Mesendoderm (in vitro differentiated cells): ENCODE measurements at regions not wholly inside any gene's neighbourhood (a gene's known extent, or its start where the extent isn't known, plus 50 kb on each side); places are given as distances from the start of the nearest gene placed in this dataset.
A peak's percentile ranks its signal among the peaks of the same experiment; 100 is the strongest.

Experiments
- DNase-seq: peaks from one replicate; pipeline ENCODE4 v3.0.0; 2013
- H2AK5ac ChIP-seq: 2 replicates; pipeline ENCODE4 v1.6.1; 2013; ENCODE audit warnings: low read length, inconsistent platforms
- H2BK120ac ChIP-seq: 2 replicates; pipeline ENCODE4 v1.6.1; 2013; ENCODE audit warnings: low read depth, mild to moderate bottlenecking, low read length, moderate library complexity, mixed read lengths
- H2BK15ac ChIP-seq: replicated peaks from 2 replicates; pipeline ENCODE4 v1.6.1; 2013; ENCODE audit warnings: low read depth, mild to moderate bottlenecking, moderate library complexity
- H2BK5ac ChIP-seq: 2 replicates; pipeline ENCODE4 v1.6.1; 2013; ENCODE audit warnings: low read length, inconsistent platforms
- H3K18ac ChIP-seq: 2 replicates; pipeline ENCODE4 v1.6.1; 2013; ENCODE audit warnings: mild to moderate bottlenecking, low read length, mixed read lengths
- H3K23ac ChIP-seq: one replicate; pipeline ENCODE4 v1.6.1; 2013; ENCODE audit warnings: low read length
- H3K27ac ChIP-seq: 2 replicates; pipeline ENCODE4 v1.5.1; 2013; ENCODE audit warnings: low read depth, mild to moderate bottlenecking, inconsistent platforms, low read length, moderate library complexity
- H3K27me3 ChIP-seq: 2 replicates; pipeline ENCODE4 v1.6.1; 2013; ENCODE audit warnings: low read length, control low read depth, mild to moderate bottlenecking, inconsistent platforms; ENCODE audit not compliant: insufficient read depth, poor library complexity
- H3K36me3 ChIP-seq: 2 replicates; pipeline ENCODE4 v1.6.1; 2013; ENCODE audit warnings: low read length, inconsistent platforms; ENCODE audit not compliant: control insufficient read depth, insufficient read depth
- H3K4ac ChIP-seq: one replicate; pipeline ENCODE4 v1.6.1; 2013; ENCODE audit warnings: low read depth, mild to moderate bottlenecking, low read length, moderate library complexity
- H3K4me1 ChIP-seq: 2 replicates; pipeline ENCODE4 v1.6.1; 2013; ENCODE audit warnings: low read depth, low read length, inconsistent platforms; ENCODE audit not compliant: control insufficient read depth
- H3K4me2 ChIP-seq: 2 replicates; pipeline ENCODE4 v1.6.1; 2013; ENCODE audit warnings: low read length
- H3K4me3 ChIP-seq: 2 replicates; pipeline ENCODE4 v1.5.1; 2013; ENCODE audit warnings: mild to moderate bottlenecking, low read length
- H3K56ac ChIP-seq: one replicate; pipeline ENCODE4 v1.6.1; 2013; ENCODE audit warnings: low read length
- H3K79me1 ChIP-seq: 2 replicates; pipeline ENCODE4 v1.6.1; 2013; ENCODE audit warnings: low read length, inconsistent platforms
- H3K79me2 ChIP-seq: 2 replicates; pipeline ENCODE4 v1.6.1; 2013; ENCODE audit warnings: mild to moderate bottlenecking, low read length; ENCODE audit not compliant: control insufficient read depth, insufficient read depth
- H3K9ac ChIP-seq: 2 replicates; pipeline ENCODE4 v1.6.1; 2013; ENCODE audit warnings: low read length, inconsistent platforms
- H4K5ac ChIP-seq: one replicate; pipeline ENCODE4 v1.6.1; 2013; ENCODE audit warnings: low read length
- H4K8ac ChIP-seq: one replicate; pipeline ENCODE4 v1.6.1; 2013; ENCODE audit warnings: low read depth, mild to moderate bottlenecking, control low read depth, low read length, moderate library complexity
- WGBS: extraction: QIAGEN DNeasy Blood & Tissue Kit; methylation state at CpG from one replicate; pipeline ENCODE4 v1.1.7; 2013; ENCODE audit warnings: low lambda C conversion rate, missing lambda C conversion rate; ENCODE audit not compliant: insufficient coverage; ENCODE audit errors: extremely low coverage; 5-methylcytosine and 5-hydroxymethylcytosine counted together

GRCh38 chr6:138682704-138683527 is 90.7 kb upstream of the CCDC28A start:
- no peak overlapping the region for H4K8ac ChIP-seq
- H4K5ac ChIP-seq = no peak overlapping the region
- H2AK5ac ChIP-seq = no peak overlapping the region
- H3K4ac ChIP-seq = no peak overlapping the region
- peaks cover 3% of the 10 kb centered on the region for H3K4me1 ChIP-seq
- H3K36me3 ChIP-seq = no peaks in the 10 kb centered on the region
- peaks cover 7% of the 10 kb centered on the region for H3K79me1 ChIP-seq
- no peak overlapping the region for H3K4me3 ChIP-seq
- H2BK15ac ChIP-seq = no peak overlapping the region
- no peak overlapping the region for H3K27ac ChIP-seq
- peaks cover 17% of the 10 kb centered on the region for H3K79me2 ChIP-seq
- no CpG with 5 or more reads among the region's 26 CpGs for WGBS
- no peak overlapping the region for H2BK120ac ChIP-seq
- no peak overlapping the region for H3K56ac ChIP-seq
- H3K27me3 ChIP-seq = no peaks in the 10 kb centered on the region
- H3K4me2 ChIP-seq = no peak overlapping the region
- no peak overlapping the region for H2BK5ac ChIP-seq
- no peak overlapping the region for H3K9ac ChIP-seq
- no peak overlapping the region for H3K23ac ChIP-seq
- H3K18ac ChIP-seq = peak overlapping the region; percentile 23
- no peak for DNase-seq

GRCh38 chr6:138685257-138685656 is 88.3 kb upstream of the CCDC28A start:
- no peak overlapping the region for H3K18ac ChIP-seq
- peaks cover 24% of the 10 kb centered on the region for H3K79me2 ChIP-seq
- DNase-seq = no peak
- H3K27me3 ChIP-seq = no peaks in the 10 kb centered on the region
- H2BK5ac ChIP-seq = no peak overlapping the region
- H3K4me3 ChIP-seq = no peak overlapping the region
- H3K56ac ChIP-seq = no peak overlapping the region
- H3K27ac ChIP-seq = no peak overlapping the region
- H3K4me2 ChIP-seq = no peak overlapping the region
- no peak overlapping the region for H2AK5ac ChIP-seq
- WGBS = no CpG with 5 or more reads among the region's 2 CpGs
- no peak overlapping the region for H3K4ac ChIP-seq
- H2BK15ac ChIP-seq = no peak overlapping the region
- peaks cover 9% of the 10 kb centered on the region for H3K79me1 ChIP-seq
- no peak overlapping the region for H4K8ac ChIP-seq
- no peaks in the 10 kb centered on the region for H3K36me3 ChIP-seq
- peaks cover 2% of the 10 kb centered on the region for H3K4me1 ChIP-seq
- H3K23ac ChIP-seq = no peak overlapping the region
- H2BK120ac ChIP-seq = no peak overlapping the region
- H3K9ac ChIP-seq = no peak overlapping the region
- no peak overlapping the region for H4K5ac ChIP-seq

GRCh38 chr6:138685781-138686180 is 87.8 kb upstream of the CCDC28A start:
- DNase-seq = no peak
- peaks cover 2% of the 10 kb centered on the region for H3K4me1 ChIP-seq
- no peak overlapping the region for H3K23ac ChIP-seq
- no peak overlapping the region for H2BK15ac ChIP-seq
- no peak overlapping the region for H2AK5ac ChIP-seq
- H3K4me3 ChIP-seq = no peak overlapping the region
- no peak overlapping the region for H3K4me2 ChIP-seq
- peaks cover 25% of the 10 kb centered on the region for H3K79me2 ChIP-seq
- no peak overlapping the region for H3K56ac ChIP-seq
- H2BK120ac ChIP-seq = no peak overlapping the region
- H3K36me3 ChIP-seq = no peaks in the 10 kb centered on the region
- no peak overlapping the region for H2BK5ac ChIP-seq
- no peak overlapping the region for H3K27ac ChIP-seq
- H3K9ac ChIP-seq = no peak overlapping the region
- H3K4ac ChIP-seq = no peak overlapping the region
- peaks cover 9% of the 10 kb centered on the region for H3K79me1 ChIP-seq
- no peaks in the 10 kb centered on the region for H3K27me3 ChIP-seq
- no peak overlapping the region for H3K18ac ChIP-seq
- H4K8ac ChIP-seq = no peak overlapping the region
- H4K5ac ChIP-seq = no peak overlapping the region

GRCh38 chr6:138688580-138688979 is 85.0 kb upstream of the CCDC28A start:
- H4K5ac ChIP-seq = no peak overlapping the region
- no peak overlapping the region for H3K56ac ChIP-seq
- H3K79me1 ChIP-seq = peaks cover 7% of the 10 kb centered on the region
- DNase-seq = no peak
- H4K8ac ChIP-seq = no peak overlapping the region
- H3K4me2 ChIP-seq = no peak overlapping the region
- H3K36me3 ChIP-seq = no peaks in the 10 kb centered on the region
- H2BK120ac ChIP-seq = no peak overlapping the region
- no peaks in the 10 kb centered on the region for H3K27me3 ChIP-seq
- H3K79me2 ChIP-seq = peaks cover 31% of the 10 kb centered on the region
- no peak overlapping the region for H3K4me3 ChIP-seq
- no peak overlapping the region for H2AK5ac ChIP-seq
- H3K27ac ChIP-seq = no peak overlapping the region
- H2BK5ac ChIP-seq = no peak overlapping the region
- no peak overlapping the region for H3K9ac ChIP-seq
- H3K18ac ChIP-seq = no peak overlapping the region
- no peak overlapping the region for H2BK15ac ChIP-seq
- no CpG with 5 or more reads among the region's 4 CpGs for WGBS
- no peaks in the 10 kb centered on the region for H3K4me1 ChIP-seq
- H3K23ac ChIP-seq = no peak overlapping the region
- no peak overlapping the region for H3K4ac ChIP-seq

GRCh38 chr6:138689849-138690248 is 83.7 kb upstream of the CCDC28A start:
- H2BK120ac ChIP-seq = no peak overlapping the region
- H3K36me3 ChIP-seq = no peaks in the 10 kb centered on the region
- no peak for DNase-seq
- no peak overlapping the region for H2AK5ac ChIP-seq
- H3K4me3 ChIP-seq = no peak overlapping the region
- H3K4ac ChIP-seq = no peak overlapping the region
- H3K18ac ChIP-seq = no peak overlapping the region
- no peak overlapping the region for H3K56ac ChIP-seq
- H3K9ac ChIP-seq = no peak overlapping the region
- H4K8ac ChIP-seq = no peak overlapping the region
- H3K27ac ChIP-seq = no peak overlapping the region
- no peak overlapping the region for H3K23ac ChIP-seq
- WGBS = no CpG with 5 or more reads among the region's 6 CpGs
- no peaks in the 10 kb centered on the region for H3K4me1 ChIP-seq
- H4K5ac ChIP-seq = no peak overlapping the region
- no peak overlapping the region for H3K4me2 ChIP-seq
- H3K79me1 ChIP-seq = peaks cover 5% of the 10 kb centered on the region
- H3K79me2 ChIP-seq = peaks cover 29% of the 10 kb centered on the region
- no peak overlapping the region for H2BK15ac ChIP-seq
- no peak overlapping the region for H2BK5ac ChIP-seq
- no peaks in the 10 kb centered on the region for H3K27me3 ChIP-seq
